K562 (cell line): ENCODE measurements at regions not wholly inside any gene's neighbourhood (a gene's known extent, or its start where the extent isn't known, plus 50 kb on each side); places are given as distances from the start of the nearest gene placed in this dataset.

Experiments
- ATAC-seq: fragments of 200-7000 bp; cut with Tn5 transposase; 3 replicates; pipeline ENCODE4 v1.9.1; 2020; ENCODE audit warnings: moderate library complexity
- BruUV-seq: library from RNA; stranded (reverse); fragments of 400-500 nt; replicated peaks from 2 replicates; lab custom pipeline; 2021; lab: Mats Ljungman, UMichigan
- CTCF ChIA-PET: fragments of 300-600 bp; formaldehyde crosslinking; extraction: SDS; loops from one replicate; lab custom pipeline; 2021; ENCODE audit warnings: low intra/inter-chr PET ratio; lab: Yijun Ruan, JAX
- POLR2A ChIA-PET: fragments of 300-600, 350-650 bp; sonication (Branson Sonifier 250); formaldehyde crosslinking; extraction: SDS; loops from one replicate; lab custom pipeline; 2021; ENCODE audit warnings: antibody characterized with exemption, inconsistent platforms; lab: Yijun Ruan, JAX
- DNase-seq, 4 experiments: peaks; one replicate each; pipeline versions ENCODE4 v3.0.0 to v3.0.0-alpha.2; 2011 to 2018; ENCODE audit warnings: low spot score in 3 of 4, mixed read lengths in 3 of 4; ENCODE audit errors: extremely low read depth in 1 of 4
- FAIRE-seq: peaks from 2 replicates; lab custom pipeline; 2011; peaks lifted over from hg19 to GRCh38; lab: Jason Lieb, UNC
- H2AFZ ChIP-seq: 2 replicates; pipeline ENCODE4 v1.6.0; 2011; ENCODE audit warnings: low read depth, low read length, control low read depth, inconsistent platforms
- H3K27ac ChIP-seq: fragments of 200-600 bp; 3 replicates; pipeline ENCODE4 v1.8.0; 2011; ENCODE audit warnings: low read depth, mild to moderate bottlenecking, control low read depth, inconsistent platforms, low read length, moderate library complexity, mixed read lengths; ENCODE audit errors: extremely low read depth
- H3K27me3 ChIP-seq, 2 experiments: fragments of 300-600 bp in 1 of 2; 2 replicates in 1 of 2; 3 replicates in 1 of 2; pipeline versions ENCODE4 v1.6.0 to v1.8.0; 2011; ENCODE audit warnings: inconsistent platforms in 2 of 2, low read length in 2 of 2, mild to moderate bottlenecking in 1 of 2, mixed read lengths in 1 of 2, moderate library complexity in 1 of 2; ENCODE audit not compliant: control insufficient read depth in 2 of 2, insufficient read depth in 2 of 2
- H3K36me3 ChIP-seq: fragments of 300-600 bp; 3 replicates; pipeline ENCODE4 v1.8.0; 2011; ENCODE audit warnings: mild to moderate bottlenecking, low read length, inconsistent platforms; ENCODE audit not compliant: control insufficient read depth, insufficient read depth
- H3K4me1 ChIP-seq, 2 experiments: fragments of 200-600 bp in 1 of 2; replicated peaks in 1 of 2; 2 replicates in 1 of 2; 3 replicates in 1 of 2; pipeline versions ENCODE4 v1.5.1 to v1.8.0; 2011; ENCODE audit warnings: inconsistent platforms in 2 of 2, low read length in 2 of 2, mild to moderate bottlenecking in 1 of 2, mixed read lengths in 1 of 2, moderate library complexity in 1 of 2; ENCODE audit not compliant: control insufficient read depth in 2 of 2, insufficient read depth in 2 of 2
- H3K4me2 ChIP-seq: 2 replicates; pipeline ENCODE4 v1.6.1; 2011; ENCODE audit warnings: low read length, control low read depth, inconsistent platforms, mixed read lengths; ENCODE audit not compliant: insufficient read depth
- H3K4me3 ChIP-seq: fragments of 200-600 bp; sonication (generic), shearing (Covaris generic); 2 replicates; pipeline ENCODE4 v1.5.1; 2016; ENCODE audit warnings: control low read depth, inconsistent platforms
- H3K79me2 ChIP-seq: fragments of 200-600 bp; 3 replicates; pipeline ENCODE4 v1.8.0; 2011; ENCODE audit warnings: low read length, inconsistent platforms; ENCODE audit not compliant: control insufficient read depth, insufficient read depth
- H3K9ac ChIP-seq, 2 experiments: 2 replicates each; pipeline versions ENCODE4 v1.6.0 to v1.6.1; 2011; ENCODE audit warnings: low read depth in 2 of 2, low read length in 2 of 2, control low read depth in 1 of 2, inconsistent platforms in 1 of 2, mild to moderate bottlenecking in 1 of 2, mixed read lengths in 1 of 2; ENCODE audit not compliant: insufficient read depth in 1 of 2
- H3K9me1 ChIP-seq: one replicate; pipeline ENCODE4 v1.6.0; 2011; ENCODE audit warnings: inconsistent platforms, mild to moderate bottlenecking, low read length, moderate library complexity; ENCODE audit not compliant: control insufficient read depth, insufficient read depth
- H3K9me3 ChIP-seq: replicated peaks from 2 replicates; pipeline ENCODE4 v1.5.1; 2011; ENCODE audit warnings: low read depth, low read length, inconsistent platforms; ENCODE audit not compliant: control insufficient read depth, insufficient read depth
- H4K20me1 ChIP-seq: replicated peaks from 2 replicates; pipeline ENCODE4 v1.6.1; 2011; ENCODE audit warnings: low read length, inconsistent platforms, mixed read lengths; ENCODE audit not compliant: control insufficient read depth, insufficient read depth
- BACH1 ChIP-seq: fragments of 200-800 bp; sonication (Bioruptor generic); IDR thresholded peaks from 2 replicates; pipeline ENCODE4 v1.6.1; 2016; ENCODE audit warnings: missing genetic modification characterization, missing compliant biosample characterization
- EP400 ChIP-seq: fragments of 450-650 bp; IDR thresholded peaks from 2 replicates; pipeline ENCODE4 v1.6.1; 2017; ENCODE audit warnings: antibody characterized with exemption, mild to moderate bottlenecking, moderate library complexity
- FOXA1 ChIP-seq: fragments of 450-650 bp; IDR thresholded peaks from 2 replicates; pipeline ENCODE4 v1.6.1; 2016; ENCODE audit warnings: mild to moderate bottlenecking, borderline replicate concordance
- KLF16 ChIP-seq: IDR thresholded peaks from 2 replicates; pipeline ENCODE4 v1.6.1; 2016; ENCODE audit warnings: antibody characterized with exemption
- KLF6 ChIP-seq: fragments of 250-450 bp; sonication (Bioruptor Pico); IDR thresholded peaks from 2 replicates; pipeline ENCODE4 v1.4.0; 2020; ENCODE audit warnings: mild to moderate bottlenecking, moderate library complexity, borderline replicate concordance
- MIER1 ChIP-seq: fragments of 450-650 bp; IDR thresholded peaks from 2 replicates; pipeline ENCODE4 v1.6.1; 2016; ENCODE audit warnings: antibody characterized with exemption, mild to moderate bottlenecking, low read depth
- NEUROD1 ChIP-seq: fragments of 150-350 bp; IDR thresholded peaks from 2 replicates; pipeline ENCODE4 v1.6.1; 2014; ENCODE audit warnings: borderline replicate concordance, low read length, low read depth; ENCODE audit not compliant: partially characterized antibody
- NFIX ChIP-seq: fragments of 250-450 bp; sonication (Bioruptor Pico); IDR thresholded peaks from 2 replicates; pipeline ENCODE4 v1.4.0; 2020; ENCODE audit warnings: low read depth, mild to moderate bottlenecking, moderate library complexity
- OTX1 ChIP-seq: fragments of 450-650 bp; formaldehyde crosslinking; IDR thresholded peaks from 2 replicates; pipeline ENCODE4 v1.4.0; 2022; ENCODE audit warnings: mild to moderate bottlenecking
- RNF219 ChIP-seq: fragments of 250-450 bp; sonication (Bioruptor Pico); IDR thresholded peaks from 2 replicates; pipeline ENCODE4 v1.5.0; 2022; ENCODE audit warnings: mild to moderate bottlenecking
- ZBTB17 ChIP-seq: fragments of 450-650 bp; formaldehyde crosslinking; IDR thresholded peaks from 2 replicates; pipeline ENCODE4 v1.4.0; 2020; ENCODE audit warnings: mild to moderate bottlenecking
- ZC3H11A ChIP-seq: IDR thresholded peaks from 2 replicates; pipeline ENCODE4 v1.6.1; 2012; ENCODE audit warnings: low read depth, low read length, improper control_type of control experiment
- ZFP1 ChIP-seq: fragments of 450-650 bp; formaldehyde crosslinking; IDR thresholded peaks from 2 replicates; pipeline ENCODE4 v1.4.0; 2020; ENCODE audit warnings: mild to moderate bottlenecking, mixed read lengths
- WGBS: fragments of 100-300 bp; shearing (Covaris generic); methylation state at CpG from one replicate; pipeline ENCODE4 v1.1.6; 2016; ENCODE audit warnings: low coverage, mixed read lengths; ENCODE audit not compliant: insufficient coverage; ENCODE audit errors: missing lambda C conversion rate; 5-methylcytosine and 5-hydroxymethylcytosine counted together
- in situ Hi-C: fragments of 300-500 bp; cut with MboI; formaldehyde crosslinking; loops from 4 replicates; pipeline ENCODE4 v1.15.0; 2018; ENCODE audit warnings: inconsistent platforms, mixed read lengths
- intact Hi-C: fragments of 100-400 bp; cut with micrococcal nuclease; formaldehyde crosslinking; loops from 2 replicates; pipeline ENCODE4 v1.14.2; 2022
- TF ChIP-seq, protein P1 (sequence below): sonication (generic); formaldehyde crosslinking; IDR thresholded peaks from 2 replicates; pipeline ENCODE4 v1.8.0; 2022; ENCODE audit warnings: mild to moderate bottlenecking, missing genetic modification reagents
- TF ChIP-seq, protein P2 (sequence below): fragments of 250-450 bp; sonication (Bioruptor Pico); IDR thresholded peaks from 2 replicates; pipeline ENCODE4 v1.4.0; 2020
- TF ChIP-seq, protein P3 (sequence below): IDR thresholded peaks from 2 replicates; pipeline ENCODE4 v1.6.1; 2011; ENCODE audit warnings: borderline replicate concordance, low read depth, mild to moderate bottlenecking, moderate library complexity, low read length; ENCODE audit not compliant: insufficient read depth, poor library complexity, severe bottlenecking
- TF ChIP-seq, protein P4 (sequence below): fragments of 250-450 bp; sonication (Bioruptor Pico); IDR thresholded peaks from 2 replicates; pipeline ENCODE4 v1.8.0; 2021; ENCODE audit warnings: mild to moderate bottlenecking, moderate library complexity

DNA sequence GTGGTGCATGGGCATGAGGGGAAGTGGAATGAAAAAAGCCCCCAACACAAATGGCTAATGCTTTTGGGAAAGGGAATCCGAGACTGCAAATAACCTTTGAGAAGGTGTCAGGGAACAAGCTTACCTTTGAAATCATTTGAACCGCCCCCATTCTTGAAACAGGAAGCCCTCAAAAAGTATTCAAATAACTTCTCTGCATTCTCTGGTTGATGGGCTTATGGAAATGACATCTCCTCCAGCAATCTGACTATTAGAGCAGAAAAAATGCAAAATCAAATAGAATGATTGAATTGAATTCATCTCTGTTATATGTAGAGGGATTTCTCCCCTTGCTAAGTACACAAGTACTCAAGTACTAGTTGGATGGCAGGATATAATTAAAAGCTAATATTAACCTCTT is 409.9 kb downstream of the TMEM135 start:
- no peak overlapping the region for H3K27ac ChIP-seq
- TF ChIP-seq KLF16: no peak
- TF ChIP-seq, protein P1, sequence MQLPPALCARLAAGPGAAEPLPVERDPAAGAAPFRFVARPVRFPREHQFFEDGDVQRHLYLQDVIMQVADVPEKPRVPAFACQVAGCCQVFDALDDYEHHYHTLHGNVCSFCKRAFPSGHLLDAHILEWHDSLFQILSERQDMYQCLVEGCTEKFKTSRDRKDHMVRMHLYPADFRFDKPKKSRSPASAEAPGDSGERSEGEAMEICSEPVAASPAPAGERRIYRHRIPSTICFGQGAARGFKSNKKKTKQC (CRISPR knock-in tag): no peak
- no peak for TF ChIP-seq FOXA1
- no peak for TF ChIP-seq NFIX (CRISPR knock-in tag)
- TF ChIP-seq, protein P2, sequence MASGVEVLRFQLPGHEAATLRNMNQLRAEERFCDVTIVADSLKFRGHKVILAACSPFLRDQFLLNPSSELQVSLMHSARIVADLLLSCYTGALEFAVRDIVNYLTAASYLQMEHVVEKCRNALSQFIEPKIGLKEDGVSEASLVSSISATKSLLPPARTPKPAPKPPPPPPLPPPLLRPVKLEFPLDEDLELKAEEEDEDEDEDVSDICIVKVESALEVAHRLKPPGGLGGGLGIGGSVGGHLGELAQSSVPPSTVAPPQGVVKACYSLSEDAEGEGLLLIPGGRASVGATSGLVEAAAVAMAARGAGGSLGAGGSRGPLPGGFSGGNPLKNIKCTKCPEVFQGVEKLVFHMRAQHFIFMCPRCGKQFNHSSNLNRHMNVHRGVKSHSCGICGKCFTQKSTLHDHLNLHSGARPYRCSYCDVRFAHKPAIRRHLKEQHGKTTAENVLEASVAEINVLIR (CRISPR knock-in tag): no peak
- TF ChIP-seq ZBTB17 (CRISPR knock-in tag): no peak
- TF ChIP-seq, protein P3, sequence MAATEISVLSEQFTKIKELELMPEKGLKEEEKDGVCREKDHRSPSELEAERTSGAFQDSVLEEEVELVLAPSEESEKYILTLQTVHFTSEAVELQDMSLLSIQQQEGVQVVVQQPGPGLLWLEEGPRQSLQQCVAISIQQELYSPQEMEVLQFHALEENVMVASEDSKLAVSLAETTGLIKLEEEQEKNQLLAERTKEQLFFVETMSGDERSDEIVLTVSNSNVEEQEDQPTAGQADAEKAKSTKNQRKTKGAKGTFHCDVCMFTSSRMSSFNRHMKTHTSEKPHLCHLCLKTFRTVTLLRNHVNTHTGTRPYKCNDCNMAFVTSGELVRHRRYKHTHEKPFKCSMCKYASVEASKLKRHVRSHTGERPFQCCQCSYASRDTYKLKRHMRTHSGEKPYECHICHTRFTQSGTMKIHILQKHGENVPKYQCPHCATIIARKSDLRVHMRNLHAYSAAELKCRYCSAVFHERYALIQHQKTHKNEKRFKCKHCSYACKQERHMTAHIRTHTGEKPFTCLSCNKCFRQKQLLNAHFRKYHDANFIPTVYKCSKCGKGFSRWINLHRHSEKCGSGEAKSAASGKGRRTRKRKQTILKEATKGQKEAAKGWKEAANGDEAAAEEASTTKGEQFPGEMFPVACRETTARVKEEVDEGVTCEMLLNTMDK: no peak
- TF ChIP-seq OTX1 (CRISPR knock-in tag): no peak
- TF ChIP-seq ZFP1 (CRISPR knock-in tag): no peak
- no peak for TF ChIP-seq RNF219
- no peak for TF ChIP-seq EP400
- no peak for TF ChIP-seq ZC3H11A
- no peak for TF ChIP-seq NEUROD1
- TF ChIP-seq, protein P4, sequence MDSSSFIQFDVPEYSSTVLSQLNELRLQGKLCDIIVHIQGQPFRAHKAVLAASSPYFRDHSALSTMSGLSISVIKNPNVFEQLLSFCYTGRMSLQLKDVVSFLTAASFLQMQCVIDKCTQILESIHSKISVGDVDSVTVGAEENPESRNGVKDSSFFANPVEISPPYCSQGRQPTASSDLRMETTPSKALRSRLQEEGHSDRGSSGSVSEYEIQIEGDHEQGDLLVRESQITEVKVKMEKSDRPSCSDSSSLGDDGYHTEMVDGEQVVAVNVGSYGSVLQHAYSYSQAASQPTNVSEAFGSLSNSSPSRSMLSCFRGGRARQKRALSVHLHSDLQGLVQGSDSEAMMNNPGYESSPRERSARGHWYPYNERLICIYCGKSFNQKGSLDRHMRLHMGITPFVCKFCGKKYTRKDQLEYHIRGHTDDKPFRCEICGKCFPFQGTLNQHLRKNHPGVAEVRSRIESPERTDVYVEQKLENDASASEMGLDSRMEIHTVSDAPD (CRISPR knock-in tag): no peak
- TF ChIP-seq MIER1: no peak
- no peak for TF ChIP-seq BACH1
- no peak for TF ChIP-seq KLF6 (CRISPR knock-in tag)

More for the DNA sequence above, 409.9 kb downstream of the TMEM135 start:
- Histone ChIP-seq H3K4me3 (no peak overlapping the region), H3K4me1 (no peaks in the 10 kb centered on the region), H3K9ac (no peak overlapping the region), H2AFZ (no peak overlapping the region), H4K20me1 (no peaks in the 10 kb centered on the region), H3K27me3 (no peaks in the 10 kb centered on the region), H3K9me3 (no peaks in the 10 kb centered on the region), H3K4me2 (no peak overlapping the region), H3K36me3 (no peaks in the 10 kb centered on the region), H3K79me2 (no peaks in the 10 kb centered on the region), H3K9me1 (no peaks in the 10 kb centered on the region)
- DNase-seq: no peak
- intact Hi-C loops: no loop called here
- CTCF ChIA-PET: no interaction called here
- BruUV-seq: no TSS peak
- POLR2A ChIA-PET: interaction anchor here (0.7 to 1.0 kb wide), 2 partner anchors 16 to 18 kb away, joined by 3 read pairs; no protein-coding TSS in a partner anchor
- in situ Hi-C loops: no loop called here
- ATAC-seq: no peak
- no peak for FAIRE-seq
- 0% methylated on average over 2 of the region's 2 CpGs for WGBS
